Common myeloid progenitor, CD34-positive (primary cell): ENCODE measurements at regions not wholly inside any gene's neighbourhood (a gene's known extent, or its start where the extent isn't known, plus 50 kb on each side); places are given as distances from the start of the nearest gene placed in this dataset.

Source experiments
- CTCF ChIA-PET: fragments of 350-600 bp; sonication (Branson Sonifier 250); formaldehyde crosslinking; loops from one replicate; lab custom pipeline; 2021; ENCODE audit warnings: antibody characterized with exemption; lab: Charles Lee
- POLR2A ChIA-PET: fragments of 350-600 bp; sonication (Branson Sonifier 250); formaldehyde crosslinking; loops from one replicate; lab custom pipeline; 2021; ENCODE audit warnings: antibody characterized with exemption; lab: Charles Lee
- DNase-seq, 3 donors: peaks; one replicate each; pipeline versions ENCODE4 v3.0.0 to v3.0.0-alpha.2; 2013
- H3K27ac ChIP-seq, 2 experiments: 1 replicate in 1 of 2; 2 replicates in 1 of 2; pipeline ENCODE4 v1.7.0; 2013; ENCODE audit warnings: inconsistent platforms in 2 of 2, low read length in 2 of 2, mild to moderate bottlenecking in 2 of 2, low read depth in 1 of 2, moderate library complexity in 1 of 2; ENCODE audit not compliant: severe bottlenecking in 2 of 2, insufficient read depth in 1 of 2, poor library complexity in 1 of 2
- H3K27me3 ChIP-seq, 5 experiments: replicated peaks in 2 of 5; 1 replicate in 3 of 5; 2 replicates in 2 of 5; pipeline versions ENCODE4 v1.6.1 to v1.7.0; 2013; ENCODE audit warnings: low read length in 4 of 5, mild to moderate bottlenecking in 2 of 5, moderate library complexity in 2 of 5, inconsistent platforms in 1 of 5; ENCODE audit not compliant: insufficient read depth in 5 of 5, control insufficient read depth in 4 of 5
- H3K36me3 ChIP-seq, 4 experiments: 1 replicate in 2 of 4; 2 replicates in 2 of 4; pipeline versions ENCODE4 v1.6.1 to v1.7.0; 2013; ENCODE audit warnings: low read length in 3 of 4, control low read depth in 1 of 4, mild to moderate bottlenecking in 1 of 4; ENCODE audit not compliant: control insufficient read depth in 4 of 4, insufficient read depth in 4 of 4
- H3K4me1 ChIP-seq, 4 experiments: 1 replicate in 3 of 4; 2 replicates in 1 of 4; pipeline versions ENCODE4 v1.6.1 to v1.7.1; 2013; ENCODE audit warnings: low read length in 3 of 4, mild to moderate bottlenecking in 3 of 4, control low read depth in 1 of 4, inconsistent platforms in 1 of 4, moderate library complexity in 1 of 4; ENCODE audit not compliant: control insufficient read depth in 4 of 4, insufficient read depth in 4 of 4; ENCODE audit errors: control extremely low read depth in 1 of 4
- H3K4me3 ChIP-seq, 7 experiments: 1 replicate in 4 of 7; 2 replicates in 3 of 7; pipeline versions ENCODE4 v1.5.1 to v1.7.0; 2013; ENCODE audit warnings: mild to moderate bottlenecking in 7 of 7, low read length in 6 of 7, moderate library complexity in 6 of 7, inconsistent platforms in 2 of 7, low read depth in 2 of 7, control low read depth in 1 of 7; ENCODE audit not compliant: insufficient read depth in 4 of 7, control insufficient read depth in 1 of 7; ENCODE audit errors: extremely low read depth in 1 of 7
- H3K9me3 ChIP-seq, 5 experiments: 1 replicate in 4 of 5; 2 replicates in 1 of 5; pipeline versions ENCODE4 v1.6.1 to v1.7.1; 2013; ENCODE audit warnings: low read length in 4 of 5, mild to moderate bottlenecking in 2 of 5, inconsistent platforms in 1 of 5, low read depth in 1 of 5, moderate library complexity in 1 of 5; ENCODE audit not compliant: control insufficient read depth in 4 of 5, insufficient read depth in 2 of 5; ENCODE audit errors: control extremely low read depth in 1 of 5
- WGBS: methylation state at CpG from one replicate; pipeline ENCODE4 v1.1.5; 2013; ENCODE audit not compliant: insufficient coverage; 5-methylcytosine and 5-hydroxymethylcytosine counted together

DNA sequence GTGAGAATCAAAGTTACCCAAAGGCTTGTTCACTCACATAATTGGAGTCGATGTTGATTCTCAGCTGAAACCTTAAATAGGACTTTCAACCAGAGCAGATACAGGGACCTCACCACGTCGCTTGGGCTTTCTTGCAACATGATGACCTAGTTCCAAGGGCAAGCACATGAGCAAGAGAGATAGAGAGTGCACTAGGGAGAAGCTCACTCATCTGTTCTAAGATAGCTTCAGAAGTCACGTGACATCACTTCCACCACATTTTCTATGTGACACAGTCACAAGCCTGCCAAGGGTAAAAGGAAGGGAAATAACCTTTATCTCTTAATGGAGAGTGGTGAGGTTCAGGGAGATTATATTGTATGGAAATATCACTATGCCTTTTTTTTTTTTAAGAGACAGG lies 470.1 kb upstream of the PLXNA2 start:
- no peaks in the 10 kb centered on the region for H3K9me3 ChIP-seq
- no peaks in the 10 kb centered on the region for H3K36me3 ChIP-seq
- ChIA-PET POLR2A (no interaction called here), CTCF (interaction anchor here (0.7 kb wide), 1 partner anchor 10 kb away, joined by 3 read pairs; no protein-coding TSS in a partner anchor)
- WGBS: 93% methylated on average over 3 of the region's 4 CpGs
- H3K4me3 ChIP-seq: no peak overlapping the region
- DNase-seq: peak; percentile 9 to 69 (median 22)
- H3K27me3 ChIP-seq: no peaks in the 10 kb centered on the region
- no peak overlapping the region for H3K27ac ChIP-seq
- no peaks in the 10 kb centered on the region for H3K4me1 ChIP-seq

DNA sequence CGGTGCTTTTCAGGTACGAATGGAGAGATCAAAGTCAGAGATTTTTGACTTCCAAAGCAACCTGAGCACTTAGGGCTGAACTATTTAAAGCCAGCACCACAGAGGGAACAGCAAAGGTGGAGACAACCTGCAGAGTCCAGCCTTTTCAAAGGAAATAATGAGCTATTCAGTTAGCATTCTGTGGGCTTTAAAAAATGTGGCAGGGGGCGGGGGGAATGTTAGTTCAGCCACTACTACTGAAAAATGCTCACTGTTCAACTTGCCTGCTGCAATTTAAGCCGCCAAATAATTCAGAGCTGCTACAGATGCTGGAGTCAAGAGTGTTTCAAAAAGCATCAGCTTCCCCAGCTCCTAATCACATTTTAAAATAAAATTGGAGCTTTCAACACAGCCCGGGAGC lies 473.3 kb upstream of the PLXNA2 start:
- DNase-seq: no peak
- Histone ChIP-seq H3K4me1 (no peaks in the 10 kb centered on the region), H3K27ac (no peak overlapping the region), H3K9me3 (peaks cover 0 to 16% (median 4%) of the 10 kb centered on the region in 5 experiments), H3K4me3 (no peak overlapping the region), H3K36me3 (no peaks in the 10 kb centered on the region), H3K27me3 (no peaks in the 10 kb centered on the region)
- 97% methylated on average over 4 of the region's 5 CpGs for WGBS
- POLR2A ChIA-PET: no interaction called here
- CTCF ChIA-PET: interaction anchor here (0.6 to 0.7 kb wide), 2 partner anchors 21 to 602 kb away, joined by 3 to 4 read pairs; no protein-coding TSS in a partner anchor

DNA sequence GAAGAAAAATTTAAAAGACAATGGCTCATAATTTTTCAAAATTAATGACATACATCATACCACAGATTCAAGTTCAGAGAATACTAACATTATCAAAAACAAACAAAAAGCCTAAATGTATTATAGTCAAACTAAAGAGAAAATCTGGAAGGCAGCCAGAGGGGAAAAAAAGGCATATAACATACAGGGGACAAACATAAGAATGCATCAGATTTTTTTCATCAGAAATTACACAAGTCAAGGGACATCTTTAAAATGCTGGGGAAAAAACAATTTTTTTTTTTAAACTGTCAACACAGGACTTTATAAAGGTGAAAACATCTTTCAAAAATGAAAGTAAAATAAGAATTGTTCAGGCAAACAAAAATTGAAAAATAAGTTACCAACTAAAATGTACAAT lies 478.4 kb upstream of the PLXNA2 start:
- Histone ChIP-seq H3K27me3 (no peaks in the 10 kb centered on the region), H3K27ac (no peak overlapping the region), H3K4me1 (no peaks in the 10 kb centered on the region), H3K36me3 (no peaks in the 10 kb centered on the region), H3K9me3 (peaks cover 0 to 22% (median 4%) of the 10 kb centered on the region in 5 experiments), H3K4me3 (no peak overlapping the region)
- DNase-seq: no peak
- ChIA-PET CTCF (no interaction called here), POLR2A (no interaction called here)

DNA sequence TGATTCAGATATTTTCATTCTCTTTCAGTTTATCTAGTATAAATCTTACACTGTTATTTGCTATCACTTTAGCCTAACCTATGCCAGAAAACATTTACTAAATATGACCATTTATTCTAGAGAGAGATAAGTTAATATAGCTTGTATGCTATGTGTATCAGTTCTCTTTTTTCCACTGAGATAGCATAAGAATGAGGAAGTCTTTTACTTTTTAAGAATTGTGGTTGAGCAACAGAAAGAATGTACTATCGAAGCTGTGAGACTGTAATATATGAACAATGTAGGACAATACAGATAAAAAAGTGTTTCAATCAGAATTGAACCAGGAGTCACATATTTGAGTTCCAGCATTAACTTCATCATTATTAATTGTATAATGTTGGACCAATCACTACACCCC lies 479.9 kb upstream of the PLXNA2 start:
- DNase-seq: peak in 2 of 3 donors; percentile 24 to 58
- WGBS: no CpG with 5 or more reads among the region's 1 CpG
- CTCF ChIA-PET: interaction anchor here (0.6 kb wide), 1 partner anchor 10 kb away, joined by 3 read pairs; no protein-coding TSS in a partner anchor

DNA sequence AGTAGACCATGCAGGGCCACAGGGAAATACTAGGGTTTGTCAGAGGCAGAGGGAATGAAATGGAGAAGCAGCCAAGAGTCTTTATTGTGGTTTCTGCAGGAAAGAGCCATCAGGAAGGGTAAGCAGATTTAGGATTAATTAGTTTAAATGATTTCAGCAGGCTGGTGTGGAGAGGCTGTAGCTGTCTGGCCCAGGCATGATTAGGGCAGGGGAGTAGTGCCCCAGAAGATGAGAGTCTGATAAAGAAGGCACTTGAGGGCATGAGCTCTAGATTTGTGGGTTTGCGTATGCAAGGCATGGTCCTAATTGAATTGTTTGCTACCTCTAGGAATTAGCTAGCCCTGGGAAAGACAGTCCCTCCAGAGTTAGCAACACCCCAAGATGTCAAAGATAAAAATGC lies 484.6 kb upstream of the PLXNA2 start:
- Histone ChIP-seq H3K27me3 (no peaks in the 10 kb centered on the region), H3K9me3 (no peaks in the 10 kb centered on the region), H3K27ac (no peak overlapping the region), H3K4me1 (peaks cover 0 to 12% (median 2%) of the 10 kb centered on the region in 4 experiments), H3K36me3 (no peaks in the 10 kb centered on the region), H3K4me3 (no peak overlapping the region)
- POLR2A ChIA-PET: no interaction called here
- WGBS: 86% methylated on average over 1 of the region's 1 CpG
- CTCF ChIA-PET: interaction anchor here (0.6 to 1.1 kb wide), 2 partner anchors 77 to 677 kb away, joined by 3 to 4 read pairs; no protein-coding TSS in a partner anchor
- no peak for DNase-seq

More for the DNA sequence above, 479.9 kb upstream of the PLXNA2 start:
- peaks cover 0 to 22% (median 4%) of the 10 kb centered on the region in 5 experiments for H3K9me3 ChIP-seq
- H3K4me1 ChIP-seq: no peaks in the 10 kb centered on the region
- POLR2A ChIA-PET: no interaction called here
- H3K27me3 ChIP-seq: no peaks in the 10 kb centered on the region
- H3K4me3 ChIP-seq: no peak overlapping the region
- no peak overlapping the region for H3K27ac ChIP-seq
- no peaks in the 10 kb centered on the region for H3K36me3 ChIP-seq

DNA sequence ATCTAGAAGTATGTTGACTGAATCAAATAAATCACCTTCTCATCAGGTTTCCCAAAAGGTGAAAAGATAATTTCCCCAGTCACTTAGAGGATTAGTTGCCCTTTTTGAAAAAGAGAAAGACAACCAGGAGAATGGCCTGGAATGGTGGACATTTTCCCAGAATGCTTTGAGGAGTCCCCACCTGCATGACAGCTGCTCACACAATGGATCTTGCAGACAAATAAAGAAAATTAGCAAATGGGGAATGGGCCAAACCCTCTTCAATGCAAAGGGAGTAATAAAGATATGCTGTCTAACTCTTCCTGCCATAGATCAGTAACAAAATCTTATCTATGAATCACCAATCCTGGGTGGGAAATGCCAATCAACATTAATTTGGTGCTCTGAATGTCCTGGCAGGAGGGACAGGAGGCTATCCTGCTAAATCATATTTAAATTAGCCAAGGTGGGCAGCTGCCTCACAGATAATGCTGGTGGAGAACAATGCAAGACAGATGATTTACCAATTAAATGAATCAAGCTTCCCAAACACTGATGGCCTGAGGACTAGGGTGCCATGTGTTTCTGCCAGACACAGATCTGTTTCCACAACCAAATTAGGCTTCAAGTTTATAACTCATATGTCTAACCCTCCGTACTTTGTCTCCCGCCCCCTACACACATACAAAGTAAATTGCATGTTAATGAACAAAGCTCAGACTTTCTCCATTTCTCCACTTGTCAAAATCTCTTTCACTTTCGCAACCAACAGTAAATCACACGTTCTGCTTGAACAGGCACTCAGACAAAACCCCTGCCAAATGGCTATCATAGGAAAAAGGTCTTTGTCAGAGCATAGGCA lies 488.0 kb upstream of the PLXNA2 start:
- peak; percentile 42 to 84 (median 76) for DNase-seq
- Histone ChIP-seq H3K4me3 (peak overlapping the region in 6 of 7 experiments; percentile 25 to 78 (median 53)), H3K27me3 (no peaks in the 10 kb centered on the region), H3K9me3 (no peaks in the 10 kb centered on the region), H3K4me1 (peaks cover 0 to 12% (median 2%) of the 10 kb centered on the region in 4 experiments), H3K36me3 (no peaks in the 10 kb centered on the region), H3K27ac (no peak overlapping the region)
- CTCF ChIA-PET: no interaction called here
- POLR2A ChIA-PET: no interaction called here
- WGBS: 4% methylated on average over 3 of the region's 4 CpGs

DNA sequence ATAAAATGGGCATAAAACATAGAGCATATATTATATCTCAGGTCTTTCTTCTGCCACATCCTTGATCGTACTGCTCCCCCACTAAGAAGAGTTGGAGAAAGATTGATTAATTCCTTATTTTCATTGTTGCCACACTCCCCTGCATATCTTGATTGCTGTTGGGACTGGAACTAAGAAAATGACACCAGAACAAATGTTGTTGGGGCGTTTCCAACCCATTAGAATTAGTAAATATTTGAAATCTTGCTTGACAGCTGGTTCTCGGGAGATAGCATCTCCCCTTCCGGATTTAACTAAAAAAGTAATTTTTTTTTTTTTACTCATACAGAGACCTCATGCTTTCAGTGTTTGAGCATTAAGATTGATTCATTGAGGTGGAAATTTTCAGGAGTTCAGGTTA lies 493.0 kb upstream of the PLXNA2 start:
- no CpG with 5 or more reads among the region's 4 CpGs for WGBS
- Histone ChIP-seq H3K9me3 (no peaks in the 10 kb centered on the region), H3K36me3 (no peaks in the 10 kb centered on the region), H3K27me3 (no peaks in the 10 kb centered on the region), H3K27ac (no peak overlapping the region), H3K4me1 (peaks cover 0 to 7% (median 2%) of the 10 kb centered on the region in 4 experiments), H3K4me3 (no peak overlapping the region)
- ChIA-PET CTCF (interaction anchor here (0.9 kb wide), 1 partner anchor 10 kb away, joined by 3 read pairs; no protein-coding TSS in a partner anchor), POLR2A (no interaction called here)
- peak in 1 of 3 donors; percentile 29 for DNase-seq
